ENCODE measurements at regions not wholly inside any gene's neighbourhood (a gene's known extent, or its start where the extent isn't known, plus 50 kb on each side); places are given as distances from the start of the nearest gene placed in this dataset.

- H3K27ac ChIP-seq: no peak overlapping the region
- H3K36me3 ChIP-seq: no peaks in the 10 kb centered on the region
- intact Hi-C loops (cut with DNase I): no loop called here
- no peak overlapping the region for H3K4me3 ChIP-seq
- H3K4me1 ChIP-seq: no peaks in the 10 kb centered on the region
- DNase-seq: no peak
- TF ChIP-seq CTCF (IDR thresholded peaks at IDR 0.05): no peak
- no peak overlapping the region for H3K9ac ChIP-seq (ENCODE audit: low read depth in 2 of 2, low read length in 2 of 2)
- no peaks in the 10 kb centered on the region for H3K27me3 ChIP-seq
- no peaks in the 10 kb centered on the region for H3K9me3 ChIP-seq
These were observed 134.9 kb downstream of the MMUT start for GRCh38 chr6:49328051-49328744.

GRCh38 chr6:49327571-49327970 lies 135.5 kb downstream of the MMUT start:
- Histone ChIP-seq H3K27ac (no peak overlapping the region), H3K4me1 (no peaks in the 10 kb centered on the region), H3K9me3 (no peaks in the 10 kb centered on the region), H3K4me3 (no peak overlapping the region), H3K9ac (ENCODE audit: low read depth in 2 of 2, low read length in 2 of 2) (no peak overlapping the region), H3K36me3 (no peaks in the 10 kb centered on the region), H3K27me3 (no peaks in the 10 kb centered on the region)
- intact Hi-C loops (cut with DNase I): no loop called here
- no peak for TF ChIP-seq CTCF (IDR thresholded peaks at IDR 0.05)
- DNase-seq: no peak

- TF ChIP-seq CTCF (IDR thresholded peaks at IDR 0.05): no peak
- H3K9me3 ChIP-seq: no peaks in the 10 kb centered on the region
- no peak overlapping the region for H3K27ac ChIP-seq
- H3K9ac ChIP-seq (ENCODE audit: low read depth in 2 of 2, low read length in 2 of 2): no peak overlapping the region
- H3K36me3 ChIP-seq: no peaks in the 10 kb centered on the region
- no peak overlapping the region for H3K4me3 ChIP-seq
- no peaks in the 10 kb centered on the region for H3K27me3 ChIP-seq
- DNase-seq: no peak
- H3K4me1 ChIP-seq: no peaks in the 10 kb centered on the region
- intact Hi-C loops (cut with DNase I): no loop called here
These were observed 136.0 kb downstream of the MMUT start for GRCh38 chr6:49327005-49327404.

GRCh38 chr6:49326347-49326746 lies 136.7 kb downstream of the MMUT start:
- H3K4me3 ChIP-seq: no peak overlapping the region
- no peaks in the 10 kb centered on the region for H3K27me3 ChIP-seq
- H3K36me3 ChIP-seq: no peaks in the 10 kb centered on the region
- no peak overlapping the region for H3K9ac ChIP-seq (ENCODE audit: low read depth in 2 of 2, low read length in 2 of 2)
- no peak overlapping the region for H3K27ac ChIP-seq
- H3K4me1 ChIP-seq: no peaks in the 10 kb centered on the region
- H3K9me3 ChIP-seq: no peaks in the 10 kb centered on the region
- no peak for DNase-seq
- TF ChIP-seq CTCF (IDR thresholded peaks at IDR 0.05): no peak
- intact Hi-C loops (cut with DNase I): no loop called here

- Histone ChIP-seq H3K36me3 (no peaks in the 10 kb centered on the region), H3K27ac (no peak overlapping the region), H3K9me3 (no peaks in the 10 kb centered on the region), H3K4me1 (no peaks in the 10 kb centered on the region), H3K9ac (ENCODE audit: low read depth in 2 of 2, low read length in 2 of 2) (no peak overlapping the region), H3K4me3 (no peak overlapping the region), H3K27me3 (no peaks in the 10 kb centered on the region)
- DNase-seq: no peak
- intact Hi-C loops (cut with DNase I): no loop called here
- TF ChIP-seq CTCF (IDR thresholded peaks at IDR 0.05): no peak
These were observed 137.2 kb downstream of the MMUT start for GRCh38 chr6:49325891-49326290.

All from colonic mucosa (tissue), 4 donors.